Choroid plexus epithelial cell (primary cell): ENCODE measurements at regions not wholly inside any gene's neighbourhood (a gene's known extent, or its start where the extent isn't known, plus 50 kb on each side); places are given as distances from the start of the nearest gene placed in this dataset.

Experiments used
- DNase-seq: peaks from one replicate; pipeline ENCODE4 v3.0.0-alpha.2; 2010; ENCODE audit warnings: low read depth
- H3K4me3 ChIP-seq: 2 replicates; pipeline ENCODE4 v1.5.1; 2011; ENCODE audit warnings: low read depth, mild to moderate bottlenecking, control low read depth, low read length, moderate library complexity
- CTCF ChIP-seq: conservative IDR thresholded peaks from 2 replicates; pipeline ENCODE4 v1.5.1; 2011; ENCODE audit warnings: low read depth, mild to moderate bottlenecking, control low read depth, inconsistent platforms, low read length, moderate library complexity

GRCh38 chr4:141565379-141566089 lies 70.8 kb upstream of the IL15 start:
- no peak overlapping the region for H3K4me3 ChIP-seq
- peak; percentile 47 for DNase-seq
- no peak for TF ChIP-seq CTCF

DNA sequence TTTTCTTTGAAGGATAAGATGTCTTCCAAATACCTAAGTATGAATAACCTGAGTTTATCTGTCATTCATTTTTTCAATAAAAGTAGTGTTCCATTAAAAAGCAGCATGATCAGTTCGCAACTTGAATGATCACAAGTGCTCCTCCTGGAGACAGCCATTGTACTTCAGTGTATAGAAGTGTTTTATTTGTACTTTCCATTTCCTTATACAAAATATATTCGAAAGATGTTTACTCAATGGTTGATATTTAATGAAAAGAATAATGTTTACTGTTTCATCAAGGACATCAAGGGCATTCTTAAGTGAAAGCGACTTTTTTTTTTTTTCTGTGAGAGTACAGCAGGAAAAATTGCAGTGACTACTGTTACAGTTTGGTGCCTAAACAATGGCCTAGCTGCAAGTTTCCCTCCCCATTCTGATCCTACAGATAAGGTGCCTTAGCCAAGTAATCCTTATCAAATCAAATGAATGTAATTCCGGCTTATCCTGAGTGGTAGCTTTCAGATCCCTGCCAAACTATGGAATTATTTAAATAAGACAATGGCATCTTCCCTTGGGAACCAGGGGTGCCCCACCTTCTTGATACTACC lies 69.0 kb upstream of the IL15 start:
- DNase-seq: no peak
- TF ChIP-seq CTCF: no peak
- no peak overlapping the region for H3K4me3 ChIP-seq

GRCh38 chr4:141569141-141569540 lies 67.2 kb upstream of the IL15 start:
- H3K4me3 ChIP-seq: no peak overlapping the region
- no peak for TF ChIP-seq CTCF
- DNase-seq: peak; percentile 60

GRCh38 chr4:141570290-141570689 lies 66.1 kb upstream of the IL15 start:
- no peak for DNase-seq
- no peak overlapping the region for H3K4me3 ChIP-seq
- no peak for TF ChIP-seq CTCF

GRCh38 chr4:141571362-141571761 lies 65.0 kb upstream of the IL15 start:
- H3K4me3 ChIP-seq: no peak overlapping the region
- peak; percentile 42 for DNase-seq
- TF ChIP-seq CTCF: no peak

DNA sequence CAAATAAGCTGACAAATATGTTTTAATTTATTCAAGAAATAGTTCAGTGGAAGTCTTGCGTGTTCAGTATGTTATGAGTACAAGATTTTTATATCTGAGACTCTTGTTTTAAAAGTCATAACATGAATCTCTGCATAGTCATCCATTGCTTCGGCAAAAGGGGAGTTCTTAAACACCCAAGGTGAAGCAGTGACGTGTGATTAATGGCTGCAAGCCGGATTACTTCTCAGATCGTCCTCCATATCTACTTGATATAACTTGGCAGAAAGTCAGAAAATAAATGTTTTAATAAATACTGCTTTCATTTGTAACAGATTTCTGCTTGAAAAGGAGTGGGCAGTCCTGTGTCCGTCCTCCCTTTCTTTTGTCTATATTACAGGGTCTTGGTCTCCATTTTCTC lies 64.6 kb upstream of the IL15 start:
- no peak overlapping the region for H3K4me3 ChIP-seq
- TF ChIP-seq CTCF: no peak
- DNase-seq: no peak

GRCh38 chr4:141573678-141574077 lies 62.7 kb upstream of the IL15 start:
- no peak overlapping the region for H3K4me3 ChIP-seq
- no peak for DNase-seq
- TF ChIP-seq CTCF: no peak
